K562 (cell line): ENCODE measurements at regions not wholly inside any gene's neighbourhood (a gene's known extent, or its start where the extent isn't known, plus 50 kb on each side); places are given as distances from the start of the nearest gene placed in this dataset.

Experiments
- ATAC-seq: fragments of 200-7000 bp; cut with Tn5 transposase; 3 replicates; pipeline ENCODE4 v1.9.1; 2020; ENCODE audit warnings: moderate library complexity
- BruUV-seq: library from RNA; stranded (reverse); fragments of 400-500 nt; replicated peaks from 2 replicates; lab custom pipeline; 2021; lab: Mats Ljungman, UMichigan
- CTCF ChIA-PET: fragments of 300-600 bp; formaldehyde crosslinking; extraction: SDS; loops from one replicate; lab custom pipeline; 2021; ENCODE audit warnings: low intra/inter-chr PET ratio; lab: Yijun Ruan, JAX
- POLR2A ChIA-PET: fragments of 300-600, 350-650 bp; sonication (Branson Sonifier 250); formaldehyde crosslinking; extraction: SDS; loops from one replicate; lab custom pipeline; 2021; ENCODE audit warnings: antibody characterized with exemption, inconsistent platforms; lab: Yijun Ruan, JAX
- DNase-seq, 4 experiments: peaks; one replicate each; pipeline versions ENCODE4 v3.0.0 to v3.0.0-alpha.2; 2011 to 2018; ENCODE audit warnings: low spot score in 3 of 4, mixed read lengths in 3 of 4; ENCODE audit errors: extremely low read depth in 1 of 4
- FAIRE-seq: peaks from 2 replicates; lab custom pipeline; 2011; peaks lifted over from hg19 to GRCh38; lab: Jason Lieb, UNC
- H2AFZ ChIP-seq: 2 replicates; pipeline ENCODE4 v1.6.0; 2011; ENCODE audit warnings: low read depth, low read length, control low read depth, inconsistent platforms
- H3K27ac ChIP-seq: fragments of 200-600 bp; 3 replicates; pipeline ENCODE4 v1.8.0; 2011; ENCODE audit warnings: low read depth, mild to moderate bottlenecking, control low read depth, inconsistent platforms, low read length, moderate library complexity, mixed read lengths; ENCODE audit errors: extremely low read depth
- H3K27me3 ChIP-seq, 2 experiments: fragments of 300-600 bp in 1 of 2; 2 replicates in 1 of 2; 3 replicates in 1 of 2; pipeline versions ENCODE4 v1.6.0 to v1.8.0; 2011; ENCODE audit warnings: inconsistent platforms in 2 of 2, low read length in 2 of 2, mild to moderate bottlenecking in 1 of 2, mixed read lengths in 1 of 2, moderate library complexity in 1 of 2; ENCODE audit not compliant: control insufficient read depth in 2 of 2, insufficient read depth in 2 of 2
- H3K36me3 ChIP-seq: fragments of 300-600 bp; 3 replicates; pipeline ENCODE4 v1.8.0; 2011; ENCODE audit warnings: mild to moderate bottlenecking, low read length, inconsistent platforms; ENCODE audit not compliant: control insufficient read depth, insufficient read depth
- H3K4me1 ChIP-seq, 2 experiments: fragments of 200-600 bp in 1 of 2; replicated peaks in 1 of 2; 2 replicates in 1 of 2; 3 replicates in 1 of 2; pipeline versions ENCODE4 v1.5.1 to v1.8.0; 2011; ENCODE audit warnings: inconsistent platforms in 2 of 2, low read length in 2 of 2, mild to moderate bottlenecking in 1 of 2, mixed read lengths in 1 of 2, moderate library complexity in 1 of 2; ENCODE audit not compliant: control insufficient read depth in 2 of 2, insufficient read depth in 2 of 2
- H3K4me2 ChIP-seq: 2 replicates; pipeline ENCODE4 v1.6.1; 2011; ENCODE audit warnings: low read length, control low read depth, inconsistent platforms, mixed read lengths; ENCODE audit not compliant: insufficient read depth
- H3K4me3 ChIP-seq: fragments of 200-600 bp; sonication (generic), shearing (Covaris generic); 2 replicates; pipeline ENCODE4 v1.5.1; 2016; ENCODE audit warnings: control low read depth, inconsistent platforms
- H3K79me2 ChIP-seq: fragments of 200-600 bp; 3 replicates; pipeline ENCODE4 v1.8.0; 2011; ENCODE audit warnings: low read length, inconsistent platforms; ENCODE audit not compliant: control insufficient read depth, insufficient read depth
- H3K9ac ChIP-seq, 2 experiments: 2 replicates each; pipeline versions ENCODE4 v1.6.0 to v1.6.1; 2011; ENCODE audit warnings: low read depth in 2 of 2, low read length in 2 of 2, control low read depth in 1 of 2, inconsistent platforms in 1 of 2, mild to moderate bottlenecking in 1 of 2, mixed read lengths in 1 of 2; ENCODE audit not compliant: insufficient read depth in 1 of 2
- H3K9me1 ChIP-seq: one replicate; pipeline ENCODE4 v1.6.0; 2011; ENCODE audit warnings: inconsistent platforms, mild to moderate bottlenecking, low read length, moderate library complexity; ENCODE audit not compliant: control insufficient read depth, insufficient read depth
- H3K9me3 ChIP-seq: replicated peaks from 2 replicates; pipeline ENCODE4 v1.5.1; 2011; ENCODE audit warnings: low read depth, low read length, inconsistent platforms; ENCODE audit not compliant: control insufficient read depth, insufficient read depth
- H4K20me1 ChIP-seq: replicated peaks from 2 replicates; pipeline ENCODE4 v1.6.1; 2011; ENCODE audit warnings: low read length, inconsistent platforms, mixed read lengths; ENCODE audit not compliant: control insufficient read depth, insufficient read depth
- FOXP1 ChIP-seq: sonication (generic); formaldehyde crosslinking; IDR thresholded peaks from 2 replicates; pipeline ENCODE4 v1.8.0; 2022; ENCODE audit warnings: mild to moderate bottlenecking, missing genetic modification reagents
- MAFK ChIP-seq: IDR thresholded peaks from 2 replicates; pipeline ENCODE4 v1.6.1; 2011; ENCODE audit warnings: low read length, improper control_type of control experiment
- MED1 ChIP-seq: sonication (generic); formaldehyde crosslinking; IDR thresholded peaks from 2 replicates; pipeline ENCODE4 v1.8.1; 2023; ENCODE audit warnings: missing genetic modification reagents, borderline replicate concordance
- RBM34 ChIP-seq: fragments of 200-400 bp; formaldehyde crosslinking; IDR thresholded peaks from 2 replicates; pipeline ENCODE4 v1.6.1; 2018; ENCODE audit warnings: low read length, borderline replicate concordance; ENCODE audit not compliant: insufficient read depth
- RBM39 ChIP-seq: fragments of 200-400 bp; formaldehyde crosslinking; optimal IDR thresholded peaks from 2 replicates; pipeline ENCODE3; 2018; ENCODE audit warnings: low read depth, low read length
- TEAD1 ChIP-seq, 2 experiments: fragments of 450-650 bp in 1 of 2; sonication (generic) in 1 of 2; formaldehyde crosslinking; IDR thresholded peaks; 2 replicates each; pipeline versions ENCODE4 v1.4.0 to v1.8.0; 2020 to 2022; ENCODE audit warnings: mild to moderate bottlenecking in 2 of 2, missing genetic modification reagents in 1 of 2
- ZNF197 ChIP-seq: fragments of 200-800 bp; sonication (Bioruptor generic); IDR thresholded peaks from 2 replicates; pipeline ENCODE4 v1.6.1; 2016; ENCODE audit warnings: low read depth, missing genetic modification characterization, missing compliant biosample characterization
- WGBS: fragments of 100-300 bp; shearing (Covaris generic); methylation state at CpG from one replicate; pipeline ENCODE4 v1.1.6; 2016; ENCODE audit warnings: low coverage, mixed read lengths; ENCODE audit not compliant: insufficient coverage; ENCODE audit errors: missing lambda C conversion rate; 5-methylcytosine and 5-hydroxymethylcytosine counted together
- in situ Hi-C: fragments of 300-500 bp; cut with MboI; formaldehyde crosslinking; loops from 4 replicates; pipeline ENCODE4 v1.15.0; 2018; ENCODE audit warnings: inconsistent platforms, mixed read lengths
- intact Hi-C: fragments of 100-400 bp; cut with micrococcal nuclease; formaldehyde crosslinking; loops from 2 replicates; pipeline ENCODE4 v1.14.2; 2022
- TF ChIP-seq, protein P1 (sequence below): fragments of 250-450 bp; sonication (Bioruptor Pico); IDR thresholded peaks from 2 replicates; pipeline ENCODE4 v1.8.0; 2022; ENCODE audit warnings: moderate library complexity, mild to moderate bottlenecking, inconsistent platforms
- TF ChIP-seq, protein P2 (sequence below): fragments of 250-450 bp; sonication (Bioruptor Pico); IDR thresholded peaks from 2 replicates; pipeline ENCODE4 v1.5.1; 2021; ENCODE audit warnings: mild to moderate bottlenecking
- TF ChIP-seq, protein P3 (sequence below): sonication (generic); formaldehyde crosslinking; IDR thresholded peaks from 2 replicates; pipeline ENCODE4 v1.8.1; 2023; ENCODE audit warnings: mild to moderate bottlenecking, missing genetic modification reagents
- TF ChIP-seq, protein P4 (sequence below): sonication (generic); formaldehyde crosslinking; IDR thresholded peaks from 2 replicates; pipeline ENCODE4 v1.8.1; 2023; ENCODE audit warnings: mild to moderate bottlenecking, missing genetic modification reagents, moderate library complexity

DNA sequence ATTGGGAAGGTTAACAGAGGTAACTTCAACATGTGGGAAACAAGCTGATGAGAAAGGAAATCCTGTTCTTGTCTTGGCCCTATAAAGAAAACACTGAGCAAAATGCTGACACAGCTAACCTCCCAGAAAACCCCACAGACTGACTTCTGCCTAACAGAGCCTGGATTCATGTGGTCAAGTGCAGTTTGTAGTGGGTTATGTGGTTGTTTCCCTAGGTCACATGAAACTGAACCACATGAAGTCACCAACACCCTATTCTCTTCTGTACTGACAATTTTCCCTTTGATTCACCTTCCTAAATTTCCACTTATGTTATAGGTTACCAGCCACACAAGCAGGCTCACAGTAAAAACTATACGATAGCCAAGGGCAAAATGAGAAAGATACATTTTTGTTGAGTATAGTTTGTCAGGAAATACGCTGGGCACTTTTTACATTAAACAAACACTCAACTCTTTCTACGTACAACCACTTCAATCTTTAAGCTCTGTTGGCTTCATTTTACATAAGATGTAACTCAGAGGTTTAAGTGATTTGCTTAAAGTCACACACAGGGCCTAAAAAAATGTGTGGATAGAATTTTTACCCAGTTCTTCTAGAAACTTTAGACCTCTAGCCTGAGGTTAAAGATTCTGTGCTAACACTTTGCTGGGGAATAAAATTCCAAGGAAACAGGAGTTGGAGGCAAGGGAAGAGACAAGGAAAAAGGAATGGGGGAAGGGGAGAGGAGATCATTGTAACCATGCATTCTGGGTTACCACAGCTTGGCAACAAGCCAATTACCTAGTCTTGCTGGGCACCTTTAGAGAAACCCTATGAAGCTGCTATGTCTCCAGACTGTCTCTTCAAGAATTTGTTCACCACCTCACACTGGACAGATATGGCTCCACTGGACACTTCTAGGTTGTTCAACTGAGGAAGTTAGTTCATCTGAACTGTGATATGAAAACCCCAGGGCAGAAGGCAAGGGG lies 601.6 kb upstream of the USP24 start (continued):
- TF ChIP-seq, protein P1, sequence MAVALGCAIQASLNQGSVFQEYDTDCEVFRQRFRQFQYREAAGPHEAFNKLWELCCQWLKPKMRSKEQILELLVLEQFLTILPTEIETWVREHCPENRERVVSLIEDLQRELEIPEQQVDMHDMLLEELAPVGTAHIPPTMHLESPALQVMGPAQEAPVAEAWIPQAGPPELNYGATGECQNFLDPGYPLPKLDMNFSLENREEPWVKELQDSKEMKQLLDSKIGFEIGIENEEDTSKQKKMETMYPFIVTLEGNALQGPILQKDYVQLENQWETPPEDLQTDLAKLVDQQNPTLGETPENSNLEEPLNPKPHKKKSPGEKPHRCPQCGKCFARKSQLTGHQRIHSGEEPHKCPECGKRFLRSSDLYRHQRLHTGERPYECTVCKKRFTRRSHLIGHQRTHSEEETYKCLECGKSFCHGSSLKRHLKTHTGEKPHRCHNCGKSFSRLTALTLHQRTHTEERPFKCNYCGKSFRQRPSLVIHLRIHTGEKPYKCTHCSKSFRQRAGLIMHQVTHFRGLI (CRISPR knock-in tag) = no peak
- TF ChIP-seq, protein P2, sequence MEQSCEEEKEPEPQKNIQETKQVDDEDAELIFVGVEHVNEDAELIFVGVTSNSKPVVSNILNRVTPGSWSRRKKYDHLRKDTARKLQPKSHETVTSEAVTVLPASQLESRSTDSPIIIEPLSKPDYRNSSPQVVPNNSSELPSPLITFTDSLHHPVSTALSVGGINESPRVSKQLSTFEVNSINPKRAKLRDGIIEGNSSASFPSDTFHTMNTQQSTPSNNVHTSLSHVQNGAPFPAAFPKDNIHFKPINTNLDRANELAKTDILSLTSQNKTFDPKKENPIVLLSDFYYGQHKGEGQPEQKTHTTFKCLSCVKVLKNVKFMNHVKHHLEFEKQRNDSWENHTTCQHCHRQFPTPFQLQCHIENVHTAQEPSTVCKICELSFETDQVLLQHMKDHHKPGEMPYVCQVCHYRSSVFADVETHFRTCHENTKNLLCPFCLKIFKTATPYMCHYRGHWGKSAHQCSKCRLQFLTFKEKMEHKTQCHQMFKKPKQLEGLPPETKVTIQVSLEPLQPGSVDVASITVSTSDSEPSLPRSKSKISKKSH (CRISPR knock-in tag) = no peak

DNA sequence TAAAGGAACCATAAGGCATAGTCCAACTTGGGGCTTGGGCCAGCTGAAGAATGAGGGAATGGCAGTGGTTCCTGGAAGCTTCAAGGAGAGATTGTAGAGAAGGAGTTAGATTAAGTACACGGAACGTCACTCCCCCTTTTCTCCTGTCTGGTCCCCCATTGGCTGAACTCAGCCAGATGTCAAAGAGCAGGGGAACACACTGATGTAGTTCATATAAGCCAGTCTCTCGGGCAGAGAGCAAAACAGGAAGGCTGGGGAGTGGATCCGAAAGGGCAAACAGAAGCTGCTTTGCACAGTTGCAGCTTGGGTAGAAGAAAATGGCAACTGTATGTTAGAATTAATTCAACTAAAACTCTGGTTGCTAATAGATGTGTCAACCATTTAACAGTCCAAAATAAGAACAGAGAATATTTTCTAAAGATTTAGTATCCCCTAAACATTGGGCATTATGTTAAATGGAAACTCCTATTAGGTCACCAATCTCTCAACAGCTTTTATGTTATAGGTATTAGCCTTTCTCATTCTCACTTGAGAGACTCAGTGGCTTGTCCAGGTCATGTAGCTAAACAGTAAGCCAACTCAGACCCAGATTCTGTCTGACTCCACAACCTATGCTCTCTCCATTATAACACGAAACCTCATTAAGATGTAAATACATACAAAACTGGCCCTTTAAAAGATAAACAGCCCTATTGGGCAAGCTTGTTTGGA lies 600.7 kb upstream of the USP24 start:
- FAIRE-seq = no peak
- H3K27ac ChIP-seq = no peak overlapping the region
- TF ChIP-seq, protein P3, sequence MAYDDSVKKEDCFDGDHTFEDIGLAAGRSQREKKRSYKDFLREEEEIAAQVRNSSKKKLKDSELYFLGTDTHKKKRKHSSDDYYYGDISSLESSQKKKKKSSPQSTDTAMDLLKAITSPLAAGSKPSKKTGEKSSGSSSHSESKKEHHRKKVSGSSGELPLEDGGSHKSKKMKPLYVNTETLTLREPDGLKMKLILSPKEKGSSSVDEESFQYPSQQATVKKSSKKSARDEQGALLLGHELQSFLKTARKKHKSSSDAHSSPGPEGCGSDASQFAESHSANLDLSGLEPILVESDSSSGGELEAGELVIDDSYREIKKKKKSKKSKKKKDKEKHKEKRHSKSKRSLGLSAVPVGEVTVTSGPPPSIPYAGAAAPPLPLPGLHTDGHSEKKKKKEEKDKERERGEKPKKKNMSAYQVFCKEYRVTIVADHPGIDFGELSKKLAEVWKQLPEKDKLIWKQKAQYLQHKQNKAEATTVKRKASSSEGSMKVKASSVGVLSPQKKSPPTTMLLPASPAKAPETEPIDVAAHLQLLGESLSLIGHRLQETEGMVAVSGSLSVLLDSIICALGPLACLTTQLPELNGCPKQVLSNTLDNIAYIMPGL = no peak
- no peak for TF ChIP-seq ZNF197 (CRISPR knock-in tag)
- TF ChIP-seq, protein P4, sequence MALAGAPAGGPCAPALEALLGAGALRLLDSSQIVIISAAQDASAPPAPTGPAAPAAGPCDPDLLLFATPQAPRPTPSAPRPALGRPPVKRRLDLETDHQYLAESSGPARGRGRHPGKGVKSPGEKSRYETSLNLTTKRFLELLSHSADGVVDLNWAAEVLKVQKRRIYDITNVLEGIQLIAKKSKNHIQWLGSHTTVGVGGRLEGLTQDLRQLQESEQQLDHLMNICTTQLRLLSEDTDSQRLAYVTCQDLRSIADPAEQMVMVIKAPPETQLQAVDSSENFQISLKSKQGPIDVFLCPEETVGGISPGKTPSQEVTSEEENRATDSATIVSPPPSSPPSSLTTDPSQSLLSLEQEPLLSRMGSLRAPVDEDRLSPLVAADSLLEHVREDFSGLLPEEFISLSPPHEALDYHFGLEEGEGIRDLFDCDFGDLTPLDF (CRISPR knock-in tag) = no peak
- TF ChIP-seq FOXP1 (CRISPR knock-in tag) = no peak
- no peak for TF ChIP-seq RBM34
- TF ChIP-seq MED1 (CRISPR knock-in tag) = no peak
- TF ChIP-seq MAFK = no peak
- no peak for TF ChIP-seq RBM39
- no peak for TF ChIP-seq TEAD1 (CRISPR knock-in tag; IDR thresholded peaks at IDR 0.05)

More for the DNA sequence above, 600.7 kb upstream of the USP24 start:
- in situ Hi-C loops (no loop called here), intact Hi-C loops (no loop called here)
- no peak for ATAC-seq
- no peaks in the 10 kb centered on the region for H3K36me3 ChIP-seq
- no peak overlapping the region for H3K9ac ChIP-seq
- no peak overlapping the region for H3K4me3 ChIP-seq
- H2AFZ ChIP-seq = no peak overlapping the region
- BruUV-seq = no TSS peak
- DNase-seq = no peak
- H3K9me3 ChIP-seq = no peaks in the 10 kb centered on the region
- no peaks in the 10 kb centered on the region for H4K20me1 ChIP-seq
- WGBS = 0% methylated on average over 3 of the region's 5 CpGs
- H3K4me1 ChIP-seq = no peaks in the 10 kb centered on the region
- H3K79me2 ChIP-seq = no peaks in the 10 kb centered on the region
- POLR2A ChIA-PET = no interaction called here
- H3K9me1 ChIP-seq = no peaks in the 10 kb centered on the region
- H3K4me2 ChIP-seq = no peak overlapping the region
- CTCF ChIA-PET = no interaction called here
- no peaks in the 10 kb centered on the region for H3K27me3 ChIP-seq
